ENCODE measurements at regions not wholly inside any gene's neighbourhood (a gene's known extent, or its start where the extent isn't known, plus 50 kb on each side); places are given as distances from the start of the nearest gene placed in this dataset.

- H3K27ac ChIP-seq = no peak overlapping the region
- ChIA-PET CTCF (interaction anchor here (0.6 kb wide), 1 partner anchor 73 kb away, joined by 4 read pairs; no protein-coding TSS in a partner anchor), POLR2A (ENCODE audit: low non-redundant PET) (no interaction called here)
- DNase-seq (ENCODE audit: low spot score) = no peak
- TF ChIP-seq CTCF (conservative IDR thresholded peaks at IDR 0.05; ENCODE audit: low read depth) = no peak
Observed at GRCh38 chr2:70017962-70018361, 56.5 kb upstream of the ASPRV1 start.

GRCh38 chr2:70014959-70015358 is 53.5 kb upstream of the ASPRV1 start:
- no peak for DNase-seq (ENCODE audit: low spot score)
- CTCF ChIA-PET = interaction anchor here (0.6 kb wide), 1 partner anchor 27 kb away, joined by 5 read pairs; no protein-coding TSS in a partner anchor
- no peak overlapping the region for H3K27ac ChIP-seq
- no peak for TF ChIP-seq CTCF (conservative IDR thresholded peaks at IDR 0.05; ENCODE audit: low read depth)
- POLR2A ChIA-PET (ENCODE audit: low non-redundant PET) = no interaction called here

- H3K27ac ChIP-seq = no peak overlapping the region
- no peak for DNase-seq (ENCODE audit: low spot score)
- ChIA-PET CTCF (interaction anchor here (0.7 kb wide), 2 partner anchors 33 to 95 kb away, joined by 3 read pairs; no protein-coding TSS in a partner anchor), POLR2A (ENCODE audit: low non-redundant PET) (no interaction called here)
- TF ChIP-seq CTCF (conservative IDR thresholded peaks at IDR 0.05; ENCODE audit: low read depth) = no peak
Observed at GRCh38 chr2:70012887-70013286, 51.5 kb upstream of the ASPRV1 start.

GRCh38 chr2:70011786-70012185 is 50.4 kb upstream of the ASPRV1 start:
- ChIA-PET CTCF (no interaction called here), POLR2A (ENCODE audit: low non-redundant PET) (no interaction called here)
- no peak for TF ChIP-seq CTCF (conservative IDR thresholded peaks at IDR 0.05; ENCODE audit: low read depth)
- DNase-seq (ENCODE audit: low spot score) = no peak
- H3K27ac ChIP-seq = no peak overlapping the region

GRCh38 chr2:70011335-70011734 is 49.9 kb upstream of the ASPRV1 start:
- DNase-seq (ENCODE audit: low spot score) = no peak
- ChIA-PET CTCF (interaction anchor here (1.0 kb wide), 1 partner anchor 57 kb away, joined by 3 read pairs; no protein-coding TSS in a partner anchor), POLR2A (ENCODE audit: low non-redundant PET) (no interaction called here)
- no peak for TF ChIP-seq CTCF (conservative IDR thresholded peaks at IDR 0.05; ENCODE audit: low read depth)
- no peak overlapping the region for H3K27ac ChIP-seq

Measured in RWPE1 (cell line).